Osteocyte (in vitro differentiated cells): ENCODE measurements at regions not wholly inside any gene's neighbourhood (a gene's known extent, or its start where the extent isn't known, plus 50 kb on each side); places are given as distances from the start of the nearest gene placed in this dataset.
A peak's percentile ranks its signal among the peaks of the same experiment; 100 is the strongest.

Experiments used
- DNase-seq: peaks from one replicate; pipeline ENCODE4 v3.0.0; 2021; ENCODE audit warnings: mixed read lengths; ENCODE audit not compliant: unreplicated experiment; ENCODE audit errors: extremely low spot score
- H3K27ac Mint-ChIP-seq: one replicate; pipeline ENCODE4 v1.8.0; 2021; ENCODE audit warnings: mild to moderate bottlenecking, mixed read lengths; ENCODE audit not compliant: unreplicated experiment
- H3K27me3 Mint-ChIP-seq: one replicate; pipeline ENCODE4 v1.8.0; 2021; ENCODE audit warnings: mixed read lengths; ENCODE audit not compliant: unreplicated experiment
- H3K36me3 Mint-ChIP-seq: one replicate; pipeline ENCODE4 v1.8.0; 2021; ENCODE audit warnings: mixed read lengths; ENCODE audit not compliant: unreplicated experiment
- H3K4me1 Mint-ChIP-seq: one replicate; pipeline ENCODE4 v1.8.0; 2021; ENCODE audit warnings: mixed read lengths; ENCODE audit not compliant: unreplicated experiment
- H3K4me3 Mint-ChIP-seq: one replicate; pipeline ENCODE4 v1.8.0; 2021; ENCODE audit warnings: mild to moderate bottlenecking, moderate library complexity, mixed read lengths; ENCODE audit not compliant: unreplicated experiment
- H3K9me3 Mint-ChIP-seq: one replicate; pipeline ENCODE4 v1.8.0; 2021; ENCODE audit warnings: mixed read lengths; ENCODE audit not compliant: unreplicated experiment
- CTCF ChIP-seq: fragments of 200-600 bp; sonication (generic); IDR thresholded peaks from 2 replicates; pipeline ENCODE4 v1.5.0; 2021; ENCODE audit warnings: antibody characterized with exemption, mild to moderate bottlenecking, moderate library complexity

- H3K27ac Mint-ChIP-seq, result no peak overlapping the region
- peaks cover 15% of the 10 kb centered on the region for H3K27me3 Mint-ChIP-seq
- peak; percentile 21 for TF ChIP-seq CTCF
- no peaks in the 10 kb centered on the region for H3K9me3 Mint-ChIP-seq
- H3K36me3 Mint-ChIP-seq, result no peaks in the 10 kb centered on the region
- H3K4me3 Mint-ChIP-seq, result no peak overlapping the region
- no peaks in the 10 kb centered on the region for H3K4me1 Mint-ChIP-seq
- peak; percentile 77 for DNase-seq
These were observed 145.5 kb upstream of the RPS6KA2 start for GRCh38 chr6:166772518-166772917.

DNA sequence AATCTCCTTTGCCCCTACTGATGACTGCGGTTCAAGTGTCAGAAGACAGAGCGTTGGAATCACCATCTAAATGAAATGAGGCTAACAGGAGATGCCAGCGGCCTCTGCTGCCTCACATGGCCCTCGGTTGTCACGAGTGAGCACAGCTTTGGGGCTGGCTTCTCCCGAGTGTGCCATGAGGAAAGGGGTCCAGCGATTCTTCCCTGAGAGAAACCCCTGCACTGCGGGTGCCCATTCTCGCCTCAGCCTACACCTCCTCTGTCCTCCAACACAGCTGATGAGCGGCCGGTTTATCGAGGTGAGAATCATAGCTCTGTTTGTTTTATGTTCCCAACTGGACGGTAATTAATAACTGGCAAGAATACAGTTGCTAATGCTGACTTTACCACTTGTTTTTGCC lies 144.7 kb upstream of the RPS6KA2 start:
- H3K4me3 Mint-ChIP-seq, result no peak overlapping the region

DNA sequence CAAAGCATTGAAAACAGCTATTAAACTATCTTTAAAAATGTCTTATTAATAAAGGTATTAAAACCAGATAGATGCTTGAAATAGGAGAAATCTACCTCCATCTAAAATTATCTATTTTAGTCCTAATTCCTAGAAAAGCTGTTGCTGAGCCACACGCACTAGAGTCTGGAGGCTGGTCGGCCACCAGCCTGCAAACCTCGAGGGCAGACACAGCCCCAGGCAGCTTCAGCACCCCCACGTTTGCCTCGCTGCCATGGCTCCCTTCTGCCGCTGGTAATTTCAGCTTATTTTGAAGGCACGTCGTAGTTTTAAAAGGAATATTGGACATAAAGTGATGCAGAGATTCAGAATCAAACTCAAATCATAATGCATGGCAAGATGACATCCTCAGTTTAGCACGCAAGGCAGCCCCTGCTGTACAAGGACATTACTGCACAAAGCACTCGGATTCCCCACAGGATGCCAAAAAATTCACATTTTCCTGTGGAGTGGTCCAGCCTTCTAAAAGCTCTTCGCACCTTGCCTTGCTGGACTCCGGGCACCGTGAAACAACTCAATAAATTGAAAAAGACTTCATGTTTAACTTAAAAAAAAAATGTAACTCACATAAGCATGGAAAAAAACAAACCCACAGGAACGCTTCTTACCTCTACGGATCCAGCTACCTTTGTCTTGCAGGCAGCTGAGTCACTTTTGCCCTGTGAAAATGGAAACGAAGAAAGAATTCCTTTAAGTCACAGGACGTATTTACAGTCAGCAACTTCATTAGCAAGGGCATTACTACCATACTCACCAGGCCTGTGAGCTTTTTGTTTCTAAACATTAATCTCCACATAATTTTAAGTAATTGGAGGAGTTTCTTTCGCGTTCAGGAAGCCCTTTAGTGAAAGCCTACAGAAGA lies 143.4 kb upstream of the RPS6KA2 start:
- peak; percentile 47 for TF ChIP-seq CTCF
- Mint-ChIP-seq H3K4me3 (no peak overlapping the region), H3K27me3 (peaks cover 7% of the 10 kb centered on the region), H3K4me1 (no peaks in the 10 kb centered on the region), H3K36me3 (no peaks in the 10 kb centered on the region), H3K27ac (no peak overlapping the region), H3K9me3 (no peaks in the 10 kb centered on the region)
- DNase-seq, result peak; percentile 40

More for the DNA sequence above, 144.7 kb upstream of the RPS6KA2 start:
- H3K27ac Mint-ChIP-seq, result no peak overlapping the region
- no peaks in the 10 kb centered on the region for H3K36me3 Mint-ChIP-seq
- no peaks in the 10 kb centered on the region for H3K9me3 Mint-ChIP-seq
- no peaks in the 10 kb centered on the region for H3K4me1 Mint-ChIP-seq
- DNase-seq, result peak; percentile 80
- H3K27me3 Mint-ChIP-seq, result peaks cover 11% of the 10 kb centered on the region
- TF ChIP-seq CTCF, result no peak

GRCh38 chr6:166769648-166770047 lies 142.6 kb upstream of the RPS6KA2 start:
- Mint-ChIP-seq H3K27me3 (peaks cover 7% of the 10 kb centered on the region), H3K9me3 (no peaks in the 10 kb centered on the region), H3K27ac (no peak overlapping the region), H3K36me3 (no peaks in the 10 kb centered on the region), H3K4me3 (no peak overlapping the region), H3K4me1 (no peaks in the 10 kb centered on the region)
- DNase-seq, result peak; percentile 60
- no peak for TF ChIP-seq CTCF

DNA sequence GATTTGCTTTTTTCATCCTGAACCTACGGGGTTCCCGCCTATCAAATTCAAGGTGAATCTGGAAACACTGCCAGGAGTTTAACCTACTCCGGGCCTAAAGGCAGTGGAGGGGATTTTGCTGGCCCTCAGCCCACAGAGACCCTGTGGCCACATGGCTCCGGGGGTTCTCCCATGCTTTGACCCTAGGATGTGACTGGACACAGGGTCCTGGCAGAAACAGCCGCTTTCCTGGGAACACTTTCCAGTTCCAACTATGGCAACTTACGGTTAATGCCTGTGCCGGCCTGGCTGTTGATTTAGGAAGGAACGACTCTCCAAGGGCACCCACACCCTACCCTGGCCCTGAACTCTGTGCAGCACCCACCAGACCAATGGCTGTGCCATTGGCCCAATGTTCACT lies 141.7 kb upstream of the RPS6KA2 start:
- TF ChIP-seq CTCF, result no peak
- DNase-seq, result peak; percentile 60
- H3K9me3 Mint-ChIP-seq, result no peaks in the 10 kb centered on the region
- no peaks in the 10 kb centered on the region for H3K4me1 Mint-ChIP-seq
- no peak overlapping the region for H3K4me3 Mint-ChIP-seq
- H3K27ac Mint-ChIP-seq, result no peak overlapping the region
- H3K36me3 Mint-ChIP-seq, result no peaks in the 10 kb centered on the region
- peaks cover 6% of the 10 kb centered on the region for H3K27me3 Mint-ChIP-seq
